HG02759 (cell line): ENCODE measurements at regions not wholly inside any gene's neighbourhood (a gene's known extent, or its start where the extent isn't known, plus 50 kb on each side); places are given as distances from the start of the nearest gene placed in this dataset.

ENCODE experiments used
- ATAC-seq: cut with Tn5 transposase; IDR thresholded peaks from one replicate; pipeline ENCODE4 v1.9.1; 2021; ENCODE audit warnings: mild to moderate bottlenecking, moderate library complexity; ENCODE audit not compliant: unreplicated experiment

DNA sequence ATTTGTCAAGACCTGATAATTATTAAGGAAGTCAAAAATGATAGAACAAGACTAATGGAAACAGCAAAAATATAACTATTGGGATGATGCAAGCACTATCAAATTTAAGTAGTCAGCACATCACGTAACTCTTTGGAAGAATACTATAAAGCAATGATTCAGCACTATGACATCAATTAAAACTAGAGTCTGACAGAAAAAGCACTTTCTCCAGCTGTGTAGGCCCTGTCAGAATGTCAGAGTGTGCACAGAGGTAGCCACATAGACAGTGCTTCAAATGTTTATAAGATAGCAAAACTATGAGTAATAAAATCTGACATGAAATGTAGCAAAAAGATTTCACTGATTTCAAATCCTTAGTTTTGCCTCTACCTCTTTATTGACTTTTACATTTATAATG lies 1226.6 kb upstream of the ADGRL3 start:
- ATAC-seq: no peak

DNA sequence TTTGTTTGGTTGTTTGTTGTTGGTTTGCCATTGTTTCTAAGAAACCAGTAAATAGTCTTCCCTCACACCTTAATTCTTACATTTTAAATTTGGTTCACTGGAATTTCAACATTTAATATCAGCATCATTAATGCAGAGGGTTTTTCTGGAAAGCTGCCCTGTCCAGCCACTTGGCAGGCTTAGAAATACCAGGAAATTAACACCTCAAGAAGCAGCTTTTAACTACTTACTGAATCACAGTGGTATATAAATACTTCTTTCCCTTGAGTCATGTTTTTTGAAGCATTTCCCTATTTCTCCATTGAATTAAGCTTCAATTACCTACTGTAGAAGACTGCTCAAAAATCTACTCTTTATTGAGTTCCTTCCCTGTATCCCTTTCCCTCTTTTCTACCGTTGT lies 1221.1 kb upstream of the ADGRL3 start:
- no peak for ATAC-seq

DNA sequence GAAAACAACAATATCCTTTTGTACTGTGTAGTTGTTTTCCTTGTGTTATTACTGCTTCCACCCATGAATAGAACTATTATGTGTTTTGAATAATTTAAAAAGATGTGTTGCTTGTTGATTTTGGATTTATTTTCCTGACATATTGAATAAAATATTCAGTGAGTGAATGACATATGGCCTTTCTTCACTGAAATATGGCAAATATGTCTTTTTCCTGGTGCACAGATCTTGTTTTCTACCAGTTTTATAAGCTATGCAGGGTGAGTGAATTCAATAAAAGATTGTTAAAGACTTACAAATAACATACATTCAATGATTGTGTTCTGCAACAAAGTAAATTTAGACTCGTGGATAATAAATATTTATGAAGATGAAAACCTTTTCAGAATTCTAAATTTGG lies 1216.3 kb upstream of the ADGRL3 start:
- no peak for ATAC-seq

DNA sequence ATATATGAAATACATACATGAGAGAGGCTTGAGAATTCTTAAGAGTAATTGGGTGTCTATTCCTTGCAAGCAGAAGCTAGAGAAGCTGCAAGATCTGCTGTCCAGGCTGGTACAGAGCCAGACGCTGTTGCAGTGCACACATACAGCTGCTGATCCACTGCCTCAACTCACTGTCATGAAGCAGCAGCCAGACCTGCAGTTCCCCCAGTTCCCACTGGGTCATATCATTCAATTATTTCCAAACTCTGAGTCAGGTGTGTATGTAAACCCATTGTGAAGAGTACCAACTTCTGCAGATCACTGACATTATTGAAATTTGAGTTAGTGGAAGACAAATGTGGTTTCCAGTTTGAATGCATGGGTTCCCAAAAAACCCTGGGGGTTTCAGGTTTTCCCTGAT lies 1212.8 kb upstream of the ADGRL3 start:
- no peak for ATAC-seq

DNA sequence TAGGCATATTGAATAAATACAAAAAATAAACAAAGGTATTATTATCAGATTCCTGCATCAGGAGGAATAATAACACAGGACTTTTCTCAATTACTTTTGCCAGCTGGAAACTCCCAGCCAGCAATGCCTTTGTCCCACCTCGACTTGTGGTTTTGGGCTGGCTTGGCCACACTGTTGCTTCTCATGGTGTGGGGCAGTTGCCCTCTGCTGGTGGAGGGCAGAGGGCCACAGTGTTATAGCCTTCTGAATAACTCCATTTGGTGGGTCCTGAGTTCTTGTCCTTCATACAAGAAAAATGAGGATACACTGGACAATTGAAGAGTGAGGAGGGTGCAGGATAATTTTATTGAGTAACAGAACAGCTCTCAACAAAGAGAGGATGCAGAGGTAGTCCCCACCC lies 1206.0 kb upstream of the ADGRL3 start:
- no peak for ATAC-seq

DNA sequence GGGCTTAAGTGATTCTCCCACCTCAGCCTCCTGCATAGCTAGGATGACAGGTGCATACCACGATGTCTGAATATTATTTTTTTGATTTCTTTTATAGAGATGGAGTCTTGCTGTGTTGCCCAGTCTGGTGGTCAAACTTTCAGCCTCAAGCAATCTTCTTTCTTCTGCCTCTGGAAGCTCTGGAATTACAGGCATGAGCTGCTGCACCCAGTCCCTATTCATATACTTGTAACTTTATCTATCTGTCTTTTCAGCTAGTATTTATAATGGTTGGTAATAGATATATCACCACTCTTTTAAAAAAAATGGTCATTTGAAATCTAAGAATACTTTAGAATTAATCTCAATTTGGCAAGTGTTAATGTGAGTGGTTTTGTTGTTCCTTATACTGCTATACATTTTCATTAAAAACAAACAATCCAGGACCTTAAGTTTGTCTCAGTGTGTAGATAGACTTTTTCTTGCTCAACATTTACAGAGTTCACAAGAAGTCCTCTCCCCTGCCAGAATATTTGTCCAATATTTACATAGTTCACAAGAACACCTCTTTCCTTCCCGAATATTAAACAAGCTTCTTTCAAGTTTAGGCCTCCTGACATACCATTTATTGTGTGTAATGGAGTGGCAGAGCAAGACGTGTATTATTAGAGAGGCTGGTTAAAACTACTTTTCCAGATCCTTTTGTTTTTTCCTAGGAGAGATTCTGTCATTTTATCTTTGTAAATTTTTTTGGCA lies 1197.4 kb upstream of the ADGRL3 start:
- no peak for ATAC-seq

DNA sequence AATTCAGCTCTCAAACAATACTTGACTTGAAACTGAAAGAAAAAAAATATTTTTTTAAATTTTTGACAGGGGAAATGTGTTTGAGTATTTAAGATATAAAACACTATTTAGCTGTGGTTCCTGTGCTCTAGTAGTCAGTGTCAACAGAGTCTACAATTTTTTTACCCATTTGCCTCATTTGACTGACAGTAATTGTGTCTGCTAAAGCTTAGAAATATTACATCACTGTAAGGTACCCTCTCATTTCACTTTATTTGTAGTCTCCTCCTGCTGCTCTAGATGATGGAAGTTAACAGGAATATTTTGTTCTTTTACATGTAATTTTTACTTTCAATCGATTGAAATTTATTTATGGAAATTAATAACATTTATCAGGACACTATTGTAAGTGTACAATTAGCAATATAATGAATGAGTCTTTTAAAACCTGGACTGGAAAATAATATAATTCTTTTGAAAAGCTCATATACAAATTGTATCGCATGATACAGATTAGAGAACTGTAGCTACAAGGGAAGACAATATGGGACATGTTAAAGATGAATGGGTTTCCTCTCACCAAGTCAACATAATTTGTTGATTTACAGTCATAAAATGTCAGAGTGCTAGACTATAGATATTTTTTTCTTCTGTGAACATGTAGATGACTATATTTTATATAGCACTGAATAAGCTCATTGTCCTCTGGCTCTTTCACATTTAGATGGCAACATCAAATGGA lies 1186.5 kb upstream of the ADGRL3 start:
- no peak for ATAC-seq

DNA sequence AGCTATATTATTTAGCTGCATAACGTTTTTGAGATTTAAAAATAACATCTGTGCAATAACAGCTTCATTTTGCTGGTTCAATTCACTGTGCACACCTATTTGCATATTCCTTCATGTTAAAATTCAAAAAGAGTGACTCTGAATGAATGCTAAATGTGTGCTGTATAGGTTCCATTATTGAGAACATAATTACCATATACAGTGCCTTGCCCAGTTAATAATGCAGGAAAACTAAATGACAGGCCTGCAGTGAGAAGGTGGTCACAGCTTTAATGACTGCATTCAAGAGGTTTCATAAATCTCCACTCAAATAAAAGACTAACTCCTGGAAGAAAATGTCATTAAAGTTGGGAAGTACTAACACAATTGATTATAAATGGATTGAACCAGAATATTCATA lies 1183.2 kb upstream of the ADGRL3 start:
- no peak for ATAC-seq

DNA sequence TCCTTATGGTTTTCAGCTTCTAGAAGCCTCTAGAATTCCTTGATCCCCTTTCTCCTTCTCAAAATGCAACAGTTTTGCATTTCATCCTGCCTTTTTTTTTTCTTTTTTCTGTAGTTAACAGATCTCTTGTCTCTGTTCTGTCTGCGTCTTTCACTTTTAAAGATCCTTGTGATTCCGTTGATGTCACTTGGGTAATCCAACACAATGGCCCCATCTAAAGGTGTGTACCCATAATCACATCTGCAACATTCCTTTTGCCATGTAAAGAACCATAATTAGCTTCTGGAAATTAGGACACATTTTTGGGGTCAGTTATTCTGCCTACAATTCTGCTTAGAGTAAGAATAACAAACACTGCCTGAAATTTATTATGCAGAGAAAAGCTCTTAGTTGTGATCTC lies 1180.9 kb upstream of the ADGRL3 start:
- ATAC-seq: no peak

DNA sequence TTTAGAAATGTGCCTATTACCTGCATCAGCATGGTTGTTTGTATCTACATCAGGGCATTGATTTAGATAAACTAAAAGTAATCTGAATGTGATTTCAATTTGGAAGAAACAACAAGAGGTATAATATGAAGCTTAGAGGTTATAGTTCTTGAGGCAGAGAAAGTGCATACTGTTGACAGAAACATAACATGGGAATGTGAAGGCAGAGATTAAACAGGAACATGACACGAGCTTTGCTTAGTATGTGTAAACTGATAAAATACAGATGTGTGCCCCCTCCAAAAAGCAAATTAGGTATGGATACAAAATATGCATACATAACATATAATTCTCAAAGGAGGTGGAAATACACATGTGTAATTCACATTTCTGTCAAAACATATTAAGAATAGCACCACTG lies 1180.2 kb upstream of the ADGRL3 start:
- no peak for ATAC-seq

DNA sequence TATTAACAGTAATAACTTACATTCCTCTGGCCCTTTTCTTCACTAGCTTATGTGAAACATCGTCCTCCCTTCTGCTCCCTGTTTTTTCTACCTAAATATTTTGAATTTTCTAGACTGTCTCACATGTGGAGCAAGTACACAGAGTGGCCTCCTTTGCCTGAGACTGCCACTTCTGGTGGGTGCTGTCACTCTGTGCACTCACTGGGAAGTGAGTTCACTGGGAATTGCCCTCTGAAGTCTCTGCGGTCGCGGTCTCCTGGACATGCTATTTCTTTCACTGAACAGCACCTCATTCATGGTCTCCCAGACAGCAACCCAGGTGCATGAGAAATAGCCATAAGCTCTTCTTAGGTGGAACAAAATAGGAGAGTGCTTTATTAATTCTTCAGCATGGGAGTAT lies 1179.7 kb upstream of the ADGRL3 start:
- no peak for ATAC-seq

DNA sequence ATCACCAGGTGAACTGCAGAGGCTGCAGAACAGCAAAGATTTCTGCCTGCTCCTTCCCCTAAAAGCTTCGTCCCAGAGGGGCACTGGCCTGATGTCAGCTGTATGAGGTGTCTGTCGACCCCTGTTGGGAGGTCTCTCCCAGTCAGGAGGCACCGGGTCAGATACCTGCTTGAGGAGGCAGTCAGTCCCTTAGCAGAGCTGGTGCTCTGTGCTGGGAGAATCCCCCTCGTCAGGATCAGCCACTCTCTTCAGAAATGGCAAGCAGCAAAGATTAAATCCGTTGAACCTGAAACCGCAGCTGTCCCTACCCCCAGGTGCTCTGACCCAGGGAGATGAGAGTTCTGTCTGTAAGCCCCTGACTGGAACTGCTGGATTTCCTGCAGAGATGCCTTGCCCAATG lies 1166.3 kb upstream of the ADGRL3 start:
- no peak for ATAC-seq

DNA sequence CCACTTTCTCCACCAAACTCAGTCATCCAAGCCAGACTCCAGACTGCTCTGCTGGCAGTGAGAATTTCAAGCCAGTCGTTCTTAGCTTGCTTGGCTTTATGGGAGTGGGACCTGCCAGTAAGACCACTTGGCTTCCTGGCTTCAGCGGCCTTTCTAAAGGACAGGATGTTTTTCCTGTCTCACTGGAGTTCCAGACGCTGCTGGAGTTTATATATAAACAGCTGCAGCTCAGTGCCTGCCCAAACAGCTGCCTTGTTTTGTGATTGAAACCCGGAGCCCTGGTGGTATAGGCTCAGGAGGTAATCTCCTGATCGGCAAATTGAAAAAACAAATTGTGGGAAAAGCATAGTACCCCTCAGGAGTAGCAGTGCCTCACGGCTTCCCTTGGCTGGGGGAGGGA lies 1165.8 kb upstream of the ADGRL3 start:
- no peak for ATAC-seq

DNA sequence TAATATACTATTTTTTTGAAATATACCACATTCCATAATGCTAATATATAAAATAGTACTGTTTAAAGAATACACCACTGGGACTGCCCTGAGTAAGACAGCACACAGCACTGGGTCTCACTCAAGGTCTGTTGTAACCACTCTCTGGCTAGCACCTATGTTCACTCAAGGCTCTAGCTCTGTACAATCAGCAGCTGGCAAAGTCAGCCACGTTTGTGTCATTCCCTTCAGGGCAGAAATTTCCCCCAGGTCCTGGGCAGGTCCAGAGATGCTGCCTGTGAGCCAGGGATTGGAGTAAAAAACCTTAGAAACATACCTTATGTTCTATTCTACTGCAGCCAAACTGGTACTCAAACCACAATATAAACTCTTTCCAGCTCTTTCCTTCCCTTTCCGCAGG lies 1160.2 kb upstream of the ADGRL3 start:
- ATAC-seq: no peak

DNA sequence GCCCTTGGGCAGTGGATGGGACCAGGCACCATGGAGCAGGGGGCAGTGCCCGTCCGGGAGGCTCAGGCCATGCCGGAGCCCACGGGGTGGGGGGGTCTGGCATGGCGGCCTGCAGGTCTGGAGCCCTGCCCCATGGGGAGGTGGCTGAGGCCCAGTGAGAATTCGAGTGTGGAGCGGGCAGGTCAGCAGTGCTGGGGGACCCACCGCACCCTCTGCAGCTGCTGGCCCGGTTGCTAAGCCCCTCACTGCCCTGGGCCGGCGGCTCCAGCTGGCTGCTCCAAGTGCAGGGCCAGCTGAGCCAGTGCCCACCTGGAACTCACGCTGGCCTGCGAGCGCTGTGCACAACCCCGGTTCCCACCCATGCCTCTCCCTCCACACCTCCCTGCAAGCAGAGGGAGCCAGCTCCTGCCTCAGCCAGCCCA lies 1157.9 kb upstream of the ADGRL3 start:
- ATAC-seq: no peak

DNA sequence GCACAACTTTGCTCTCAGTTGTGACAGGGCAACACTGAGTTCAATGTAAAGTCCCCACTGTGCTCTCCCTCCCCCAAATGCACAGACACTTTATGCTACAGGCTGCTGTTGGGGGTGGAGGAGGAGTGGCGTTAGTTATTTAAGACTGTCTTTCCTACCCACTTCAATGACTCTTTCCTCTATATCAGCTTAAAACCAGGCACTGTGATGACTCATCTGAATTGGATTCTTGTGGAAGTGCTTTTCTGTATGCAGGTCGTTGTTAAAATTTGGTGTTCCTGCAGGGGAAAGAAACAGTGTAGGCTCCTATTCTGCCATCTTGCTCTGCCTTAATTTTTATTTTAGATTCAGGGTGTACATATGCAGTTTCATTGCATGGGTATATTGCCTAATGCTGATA lies 1157.2 kb upstream of the ADGRL3 start:
- no peak for ATAC-seq

DNA sequence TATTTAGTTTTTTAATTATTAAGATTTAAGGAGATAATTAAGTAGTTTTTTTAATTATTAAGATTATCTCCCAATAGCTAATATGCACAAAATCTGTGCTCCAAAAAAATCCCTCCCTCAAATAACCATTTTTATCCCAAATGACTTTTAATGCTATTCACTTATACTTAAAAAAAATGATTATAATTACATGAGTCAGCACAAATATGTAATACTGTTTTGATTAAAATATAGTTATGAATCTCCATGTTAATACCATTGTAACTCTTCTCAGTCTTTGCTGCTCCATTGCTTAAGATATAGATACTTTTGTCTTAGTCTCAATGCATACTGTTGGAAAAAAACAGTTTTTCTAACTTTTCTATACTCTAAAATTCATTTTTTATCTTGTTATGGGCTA lies 1121.1 kb upstream of the ADGRL3 start:
- ATAC-seq: no peak

DNA sequence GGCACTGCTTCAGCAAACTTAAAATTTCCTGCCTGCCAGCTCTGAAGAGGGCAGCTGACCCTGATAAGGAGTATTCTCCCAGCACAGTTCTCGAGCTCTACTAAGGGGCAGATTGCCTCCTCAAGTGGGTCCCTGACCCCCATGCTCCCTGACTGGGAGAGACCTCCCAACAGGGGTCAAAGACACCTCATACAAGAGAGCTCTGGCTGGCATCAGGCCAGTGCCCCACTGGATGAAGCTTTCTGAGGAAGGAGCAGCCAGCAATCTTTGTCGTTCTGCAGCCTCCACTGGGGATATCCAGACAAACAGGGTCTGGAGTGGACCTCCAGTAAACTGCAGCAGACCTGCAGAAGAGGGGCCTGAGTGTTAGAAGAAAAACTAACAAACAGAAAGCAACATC lies 1118.3 kb upstream of the ADGRL3 start:
- no peak for ATAC-seq

DNA sequence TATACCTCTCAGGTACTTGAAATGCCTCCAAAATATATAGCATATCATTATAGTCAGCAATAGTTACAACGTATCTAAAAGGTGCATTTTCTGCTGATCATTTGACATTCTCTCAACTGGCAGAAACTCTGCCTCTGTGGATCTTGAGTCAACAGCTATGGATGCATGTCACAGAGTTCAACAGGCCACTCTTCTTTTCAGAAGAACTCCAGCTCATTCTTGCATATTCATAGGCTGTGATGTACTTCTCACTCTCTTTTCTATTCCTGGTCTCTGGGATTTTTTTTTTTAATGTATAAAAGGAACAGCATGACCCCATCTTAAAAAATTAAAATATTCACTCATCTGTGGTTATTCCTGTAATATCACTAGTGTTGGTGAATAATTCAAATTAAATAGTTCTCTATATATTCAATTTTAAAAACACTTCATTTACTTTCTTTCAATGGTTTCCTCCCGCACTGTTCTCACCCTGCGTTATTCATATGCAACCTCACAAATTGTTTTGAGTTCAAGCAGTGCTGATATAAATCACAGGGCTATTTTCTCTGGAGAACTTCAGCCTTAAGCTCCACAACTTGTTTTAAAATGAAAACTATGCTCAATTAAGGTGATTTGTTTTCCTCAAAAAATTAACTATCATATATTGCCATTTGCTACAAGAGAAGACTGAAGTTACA lies 1111.2 kb upstream of the ADGRL3 start:
- ATAC-seq: no peak

DNA sequence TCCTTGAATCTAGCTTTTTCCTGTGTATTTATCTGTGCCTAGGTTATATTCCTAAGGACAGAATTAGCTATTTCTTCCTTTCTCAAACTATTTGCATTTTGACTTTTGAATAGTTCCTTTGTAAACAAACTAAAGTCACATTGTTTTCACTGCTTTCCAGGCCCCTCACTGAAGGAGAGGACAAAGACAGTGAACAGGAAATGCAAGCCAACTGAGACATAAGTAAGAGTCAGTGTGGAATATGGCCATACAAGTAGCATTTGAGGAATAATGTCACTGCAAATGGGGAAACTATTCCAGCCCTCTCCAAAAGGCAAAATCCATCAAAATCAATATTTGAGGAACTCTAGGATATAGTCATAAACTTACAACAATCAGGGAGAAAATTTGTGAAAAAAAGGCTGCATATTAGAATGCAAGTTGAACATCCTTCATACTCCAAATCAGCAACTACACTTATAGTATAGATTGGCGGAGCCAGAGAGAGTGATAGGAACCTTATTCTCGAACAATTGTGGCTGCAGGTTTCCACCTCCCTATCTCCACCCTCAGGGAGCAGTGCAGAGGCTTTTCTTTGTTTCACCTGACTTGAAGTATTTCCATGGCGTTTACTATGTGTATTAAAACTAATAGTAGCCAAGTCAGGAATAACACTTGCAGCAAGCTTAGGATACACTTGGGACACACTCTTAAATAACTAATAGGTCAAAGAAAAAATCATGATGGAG lies 1110.4 kb upstream of the ADGRL3 start:
- no peak for ATAC-seq

DNA sequence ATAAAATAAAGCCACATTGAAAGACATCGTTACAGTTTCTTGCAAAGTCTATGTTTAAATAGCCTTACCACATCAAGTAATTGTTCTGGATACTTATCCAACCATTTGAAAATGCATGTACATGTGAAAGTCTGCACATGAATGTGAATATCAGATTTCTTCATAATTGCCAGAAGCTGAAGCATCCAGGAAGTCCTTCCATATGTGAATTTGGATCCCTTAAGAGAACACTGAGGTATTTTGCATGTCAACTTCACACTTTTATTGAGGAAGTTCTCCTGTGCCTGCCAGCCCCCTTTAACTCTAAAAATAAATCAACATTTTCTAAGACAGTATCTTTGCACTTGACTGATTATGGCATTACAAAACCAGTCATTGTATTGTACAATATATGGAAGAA lies 1103.5 kb upstream of the ADGRL3 start:
- no peak for ATAC-seq

DNA sequence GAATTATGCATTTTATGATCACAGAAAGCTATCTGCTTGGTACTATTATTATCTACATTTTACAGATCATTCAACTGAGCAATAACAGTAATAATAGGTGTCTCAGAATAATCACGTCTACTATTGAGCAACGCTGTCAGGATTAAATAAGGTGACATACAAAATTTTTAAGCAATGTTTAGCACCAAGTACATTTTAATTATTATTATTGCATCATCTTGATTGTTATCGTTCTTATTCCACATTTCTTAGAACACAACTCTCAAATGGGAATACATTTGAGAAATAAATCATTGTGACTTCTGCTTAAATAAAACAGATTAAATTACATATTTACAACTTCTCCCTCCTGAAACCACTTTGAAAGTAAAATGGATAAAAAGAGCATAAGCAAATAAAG lies 1083.5 kb upstream of the ADGRL3 start:
- no peak for ATAC-seq
